NOMO-1 treated with DMSO at 0.1 percent for 48 hours (cell line): ENCODE measurements at regions not wholly inside any gene's neighbourhood (a gene's known extent, or its start where the extent isn't known, plus 50 kb on each side); places are given as distances from the start of the nearest gene placed in this dataset.
"Not testable (repeated sequence)": the region's sequence is repeated elsewhere in the genome, so short reads cannot be mapped to it uniquely, and the experiment has no call there.

Source experiments
- DNase-seq: peaks from one replicate; lab custom pipeline; 2025; ENCODE audit not compliant: unreplicated experiment; lab: John Stamatoyannopoulos, UW

DNA sequence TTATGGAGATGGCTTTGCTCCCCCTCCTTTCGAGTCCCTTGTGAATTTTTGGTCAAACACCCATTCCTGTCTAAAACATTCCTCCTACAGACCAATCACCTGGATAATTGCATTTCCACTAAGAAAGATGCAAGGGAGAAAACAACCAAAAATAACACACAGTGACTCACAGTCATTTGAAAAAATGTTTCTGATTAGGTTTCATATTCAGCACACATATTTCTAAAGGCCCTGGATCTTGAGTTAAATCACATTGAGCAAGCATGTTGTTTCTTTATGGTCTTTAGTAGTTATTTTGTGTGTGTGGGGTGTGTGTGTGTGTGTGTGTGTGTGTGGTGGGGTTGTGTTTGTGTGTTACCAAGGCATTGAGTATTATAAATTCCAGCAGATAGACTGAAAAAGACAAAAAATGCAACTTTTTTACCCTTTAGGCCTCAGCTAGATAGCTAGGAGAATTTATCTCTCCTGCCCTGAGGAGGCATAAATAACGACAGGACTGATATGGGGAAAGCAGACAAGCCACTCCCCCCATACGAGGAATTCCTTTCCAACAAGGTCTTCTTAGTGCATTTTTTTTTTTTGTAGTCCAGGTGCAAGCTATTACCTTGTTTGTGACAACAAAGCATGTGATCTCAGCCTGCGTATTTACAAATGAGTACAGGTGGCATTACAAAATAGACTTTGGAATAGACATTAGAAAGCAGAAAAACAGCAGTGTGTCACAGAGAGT lies 265.4 kb upstream of the ADGRL3 start:
- no peak for DNase-seq

DNA sequence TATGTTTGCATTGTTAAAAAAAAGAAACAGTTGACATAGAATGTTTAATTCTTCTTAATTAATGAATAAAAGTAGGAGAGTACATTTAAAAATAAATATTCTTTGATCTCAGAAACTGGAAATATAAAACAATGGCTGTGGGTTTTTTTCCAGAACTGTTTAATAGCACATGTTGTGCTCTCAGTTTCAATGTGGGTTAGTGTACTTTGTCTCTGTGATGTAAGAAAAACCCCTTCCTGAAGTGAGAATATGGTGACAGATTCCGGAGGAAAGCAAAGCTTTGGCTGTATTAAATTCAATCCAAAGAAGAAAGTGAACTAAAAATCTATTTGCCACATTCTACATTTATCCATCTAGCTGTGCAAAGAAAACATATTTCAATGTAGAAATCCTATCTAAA lies 261.9 kb upstream of the ADGRL3 start:
- no peak for DNase-seq

DNA sequence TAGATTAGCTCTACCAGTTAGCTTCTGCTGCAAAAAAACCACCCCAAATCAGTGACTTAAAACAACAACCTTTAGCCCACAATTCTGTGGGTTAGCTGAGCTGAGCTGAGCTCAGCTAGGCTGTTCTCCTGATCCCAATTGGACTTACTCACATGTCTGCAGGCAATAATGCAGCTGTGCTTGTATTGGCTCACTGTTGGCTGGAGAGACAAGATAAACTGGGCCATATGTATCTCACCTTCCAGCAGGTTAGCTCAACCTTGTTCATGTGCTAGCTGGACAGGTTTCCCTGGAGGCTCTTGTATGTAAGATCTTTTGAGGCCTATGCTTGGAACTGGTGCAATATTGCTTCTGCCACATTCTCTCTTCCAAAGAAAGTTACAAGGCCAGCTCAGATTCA lies 261.5 kb upstream of the ADGRL3 start:
- DNase-seq: no peak

DNA sequence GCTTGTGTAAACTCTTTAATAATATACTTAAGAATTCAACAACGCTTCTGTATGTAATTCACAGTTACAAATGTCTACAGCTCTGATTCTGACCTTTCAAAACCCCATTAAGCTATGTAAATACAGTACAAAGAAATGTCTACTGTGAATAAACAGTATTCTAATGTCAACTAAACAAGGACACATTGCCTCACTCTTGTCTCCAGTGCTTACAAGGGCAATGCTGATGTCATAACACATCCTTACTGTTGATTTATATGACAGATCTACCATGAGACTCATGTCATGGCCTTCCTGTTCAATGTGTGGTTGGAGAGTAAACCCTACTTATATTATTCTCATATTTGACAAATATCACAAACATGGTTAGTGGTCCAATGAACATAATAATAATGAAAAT lies 256.1 kb upstream of the ADGRL3 start:
- no peak for DNase-seq

DNA sequence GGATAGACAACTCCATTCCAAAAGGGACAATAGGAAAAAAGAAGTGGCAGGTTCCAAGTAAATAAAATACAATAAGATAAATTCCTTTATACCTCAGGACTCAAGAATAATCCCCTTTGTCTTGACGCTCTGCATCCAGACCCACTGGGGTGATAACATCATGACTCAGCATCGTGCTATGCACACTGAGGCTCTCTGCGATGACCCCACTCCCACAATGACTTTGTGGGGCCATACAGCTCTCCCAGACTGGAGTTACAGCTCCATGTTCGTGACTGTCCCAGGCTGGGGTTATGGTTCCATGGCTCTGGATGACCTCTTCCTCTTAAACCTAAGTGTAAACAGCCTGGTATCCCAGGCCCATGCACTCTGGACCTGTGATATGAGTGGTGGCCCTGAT lies 254.5 kb upstream of the ADGRL3 start:
- DNase-seq: no peak

DNA sequence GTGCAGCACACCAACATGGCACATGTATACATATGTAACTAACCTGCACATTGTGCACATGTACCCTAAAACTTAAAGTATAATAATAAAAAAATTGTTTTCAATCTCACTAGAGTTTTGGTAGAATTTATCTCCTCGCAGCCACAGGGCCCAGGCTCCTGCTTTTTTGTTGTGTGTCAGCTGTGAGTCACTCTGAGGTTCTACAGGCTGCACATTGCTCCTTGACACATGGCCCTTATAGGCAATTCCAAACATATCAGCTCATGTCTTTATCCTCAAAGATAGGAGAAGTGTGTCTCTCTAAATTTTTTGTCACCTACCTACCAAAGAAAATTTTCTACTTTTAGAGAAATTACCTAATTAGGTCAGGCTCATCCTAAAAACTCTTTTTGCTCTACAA lies 252.1 kb upstream of the ADGRL3 start:
- DNase-seq: no peak

DNA sequence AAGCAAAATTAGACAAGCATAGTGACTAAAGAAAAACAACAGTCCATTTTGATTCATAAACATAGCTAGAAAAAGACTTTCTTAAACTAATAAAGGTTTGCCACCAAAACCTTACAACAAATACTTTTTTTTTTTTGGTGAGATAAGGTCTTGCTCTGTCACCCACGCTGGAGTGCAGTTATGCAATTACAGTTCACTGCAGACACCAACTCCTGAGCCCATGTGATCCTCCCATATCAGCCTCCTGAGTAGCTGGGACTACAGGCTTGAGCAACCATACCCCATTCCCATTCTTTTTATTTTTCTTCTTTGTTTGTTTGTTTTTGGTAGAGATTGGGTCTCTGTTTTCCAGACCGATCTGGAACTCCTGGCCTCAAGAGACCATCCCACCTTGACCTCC lies 247.2 kb upstream of the ADGRL3 start:
- DNase-seq: no peak

DNA sequence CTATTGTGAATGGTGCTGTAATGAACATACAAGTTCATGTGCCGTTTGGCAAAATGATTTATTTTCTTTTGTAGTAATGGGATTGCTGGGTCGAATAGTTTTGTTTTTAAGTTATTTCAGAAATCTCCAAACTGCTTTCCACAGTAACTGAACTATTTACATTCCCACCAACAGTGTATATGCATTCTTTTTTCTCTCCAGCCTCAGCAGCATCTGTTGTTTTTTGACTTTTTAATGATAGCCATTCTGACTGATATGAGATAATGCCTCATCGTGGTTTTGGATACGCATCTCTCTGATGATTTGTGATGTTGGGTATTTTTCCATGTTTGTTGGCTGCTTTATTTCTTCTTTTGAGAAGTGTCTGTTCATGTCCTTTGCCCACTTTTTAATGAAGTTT lies 246.3 kb upstream of the ADGRL3 start:
- DNase-seq: no peak

DNA sequence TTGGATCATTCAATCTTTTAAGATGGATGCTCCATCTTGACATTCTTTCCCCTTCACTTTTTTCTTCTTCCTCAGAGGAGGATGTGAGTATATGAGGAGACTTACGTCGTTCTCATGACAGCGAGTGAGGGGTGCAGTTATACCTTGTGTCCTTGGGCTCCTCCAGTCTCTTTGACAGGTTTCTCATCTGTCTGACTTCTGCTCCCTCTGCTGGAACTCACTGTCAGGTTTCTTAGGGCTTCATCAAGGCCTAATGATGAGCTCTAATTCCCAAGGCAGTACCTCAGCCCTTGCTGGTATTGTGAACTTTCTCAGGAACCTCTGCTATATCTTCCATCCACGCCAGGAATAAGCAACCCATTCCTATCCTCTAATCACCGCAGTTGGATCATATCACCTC lies 237.8 kb upstream of the ADGRL3 start:
- DNase-seq: no peak

DNA sequence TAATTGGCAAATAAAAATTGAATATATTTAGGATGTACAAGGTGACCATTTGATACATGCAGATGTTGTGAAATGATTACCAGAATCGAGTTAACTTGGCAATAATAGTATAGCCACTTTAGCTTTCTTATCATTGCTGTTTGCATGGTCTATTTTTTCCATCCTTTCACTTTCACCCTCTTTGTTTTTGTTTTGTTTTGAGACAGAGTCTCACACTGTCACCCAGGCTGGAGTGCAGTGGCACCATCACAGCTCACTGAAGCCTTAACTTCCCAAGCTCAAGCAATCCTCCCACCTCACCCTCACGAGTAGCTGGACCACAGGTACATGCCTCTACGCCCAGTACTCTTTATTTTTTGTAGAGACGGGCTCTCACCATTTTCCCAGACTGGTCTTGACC lies 218.6 kb upstream of the ADGRL3 start:
- no peak for DNase-seq

DNA sequence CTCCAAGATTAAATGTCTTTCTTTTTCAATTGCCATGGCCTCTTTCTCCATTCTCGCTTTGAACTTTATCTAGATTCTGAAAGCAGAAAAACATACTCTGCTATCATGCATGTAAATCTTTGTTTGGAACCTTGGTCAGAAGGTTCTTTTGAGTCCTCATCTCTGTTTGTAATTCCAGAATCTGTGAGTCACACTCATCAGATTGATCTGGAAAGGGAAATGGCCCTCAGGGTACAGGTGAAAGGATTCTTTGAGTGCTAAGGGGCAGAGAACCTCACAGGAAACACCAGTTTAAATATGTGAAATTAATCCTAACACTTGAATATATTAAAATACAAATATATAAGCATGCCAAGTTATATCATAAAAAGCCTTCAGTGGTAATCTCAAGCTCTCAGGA lies 211.0 kb upstream of the ADGRL3 start:
- DNase-seq: no peak

DNA sequence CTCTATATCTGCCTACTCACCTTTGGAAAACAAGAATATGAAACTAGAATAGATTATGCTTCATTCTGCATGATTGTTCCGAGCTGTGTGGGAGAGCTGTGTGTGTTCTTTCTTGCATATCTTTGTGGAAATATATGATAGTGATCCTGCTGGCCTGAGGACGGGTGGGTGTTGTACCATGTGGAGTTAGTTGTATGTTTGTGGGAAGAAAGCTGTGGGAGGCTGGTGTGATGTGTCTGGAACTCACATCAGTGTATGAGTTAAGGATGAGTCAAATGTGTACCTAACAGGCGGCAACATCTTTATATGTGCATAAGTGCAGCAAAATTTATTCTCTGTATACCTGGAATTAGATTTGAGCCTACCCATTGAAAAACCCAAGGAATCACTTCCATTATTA lies 208.1 kb upstream of the ADGRL3 start:
- no peak for DNase-seq

DNA sequence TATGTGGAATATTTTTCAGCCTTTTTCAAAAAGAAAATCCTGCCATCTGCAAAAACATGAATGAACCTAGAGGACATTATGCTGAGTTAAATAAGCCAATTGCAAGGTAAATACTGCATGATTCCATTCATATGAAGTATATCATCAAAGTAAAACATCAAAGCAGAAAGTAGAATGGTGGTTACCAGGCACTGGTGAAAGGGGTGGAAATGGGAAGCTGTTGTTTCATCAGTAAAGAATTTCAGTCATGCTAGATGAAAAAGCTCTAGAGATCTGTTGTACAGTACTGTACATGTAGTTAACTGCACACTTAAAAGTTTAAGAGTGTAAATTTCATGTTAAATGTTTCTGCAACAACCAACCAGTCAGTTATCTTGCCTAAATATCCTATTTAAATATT lies 196.8 kb upstream of the ADGRL3 start:
- DNase-seq: no peak

DNA sequence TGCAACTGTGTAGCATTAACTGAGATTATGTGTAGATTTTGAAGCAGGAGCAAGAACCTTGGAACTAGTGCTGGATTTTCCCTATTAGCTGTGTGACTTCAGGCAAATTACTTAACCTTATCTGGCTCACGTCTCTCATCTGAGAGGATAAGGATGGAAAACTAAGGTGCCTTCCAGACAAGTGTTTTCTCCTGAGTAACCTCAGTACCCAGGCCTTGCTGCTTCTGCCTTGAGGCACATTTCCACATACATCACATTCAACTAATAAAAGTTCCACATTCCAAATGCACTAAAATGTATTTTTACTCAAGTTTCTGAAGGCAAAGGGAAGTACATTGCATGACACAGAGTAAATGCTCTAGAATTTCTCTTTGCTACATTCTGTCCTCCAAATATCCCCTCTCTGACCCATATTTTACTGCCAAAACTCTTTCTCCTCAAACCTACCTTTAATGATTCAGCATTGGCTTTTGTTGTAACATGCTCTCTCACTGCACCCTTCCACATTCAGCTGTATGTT lies 195.4 kb upstream of the ADGRL3 start:
- no peak for DNase-seq

DNA sequence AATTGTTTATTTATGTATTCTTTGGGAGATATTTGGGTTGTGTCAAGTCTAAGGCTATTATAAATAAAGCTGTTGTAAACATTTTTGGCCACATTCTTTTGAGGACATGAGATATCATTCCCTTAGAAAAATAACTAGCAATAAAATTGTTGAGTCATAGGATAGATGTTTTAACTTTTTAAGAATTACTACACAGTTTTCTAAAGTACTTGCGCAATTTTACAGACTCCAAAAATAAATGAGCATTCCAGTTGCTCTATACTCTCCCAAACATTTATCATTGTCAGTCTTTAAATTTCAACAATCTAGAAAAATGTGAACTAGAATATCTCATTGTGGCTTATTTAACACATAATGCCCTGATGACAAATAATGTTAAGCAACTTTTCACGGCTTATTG lies 189.1 kb upstream of the ADGRL3 start:
- DNase-seq: no peak

DNA sequence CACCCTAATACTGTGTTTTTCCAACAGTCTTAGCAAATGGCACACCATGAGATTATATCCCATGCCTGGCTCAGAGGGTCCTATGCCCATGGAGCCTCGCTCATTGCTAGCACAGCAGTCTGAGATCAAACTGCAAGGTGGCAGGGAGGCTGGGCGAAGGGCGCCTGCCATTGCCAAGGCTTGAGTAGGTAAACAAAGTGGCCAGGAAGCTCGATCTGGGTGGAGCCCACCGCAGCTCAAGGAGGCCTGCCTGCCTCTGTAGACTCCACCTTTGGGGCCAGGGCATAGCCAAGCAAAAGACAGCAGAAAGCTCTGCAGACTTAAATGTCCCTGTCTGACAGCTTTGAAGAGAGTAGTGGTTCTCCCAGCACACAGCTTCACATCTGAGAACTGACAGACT lies 188.2 kb upstream of the ADGRL3 start:
- not testable (repeated sequence) for DNase-seq

DNA sequence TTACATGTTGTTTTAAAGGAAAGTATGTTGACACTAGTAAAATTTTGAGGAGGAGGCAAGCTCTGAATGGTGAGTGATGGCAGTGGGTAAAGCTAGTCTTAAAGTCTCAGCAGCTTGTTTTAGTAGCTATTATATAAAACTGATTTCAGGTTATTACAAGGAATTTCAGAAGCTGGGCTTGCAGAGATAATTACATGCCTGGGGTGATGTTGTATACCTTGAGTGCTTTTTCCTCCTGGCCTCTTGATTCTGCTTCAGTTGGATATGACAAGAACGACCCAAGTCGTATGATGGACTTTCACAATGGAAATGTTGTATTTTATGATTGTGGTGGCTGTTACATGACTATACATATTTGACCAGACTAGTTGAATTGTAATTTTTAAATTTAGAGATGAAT lies 175.5 kb upstream of the ADGRL3 start:
- DNase-seq: no peak

DNA sequence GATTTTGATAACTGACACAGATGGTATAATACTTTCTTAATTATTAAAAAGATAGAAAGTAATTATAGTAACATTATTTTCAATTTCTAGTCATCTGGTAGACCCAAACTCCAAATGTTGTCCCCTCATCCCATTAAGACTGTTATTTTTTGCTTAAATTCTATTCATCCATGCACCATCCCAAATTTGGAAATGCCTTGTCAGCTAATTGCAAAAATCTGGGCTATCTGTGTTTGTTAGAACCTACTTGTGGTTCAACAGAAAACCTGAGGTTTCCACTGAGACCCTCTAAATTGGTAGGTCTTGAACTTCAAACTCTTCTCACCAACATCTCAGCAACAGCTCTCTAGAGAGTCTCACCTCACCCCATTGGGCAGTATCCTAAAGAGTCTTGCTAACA lies 172.2 kb upstream of the ADGRL3 start:
- no peak for DNase-seq

DNA sequence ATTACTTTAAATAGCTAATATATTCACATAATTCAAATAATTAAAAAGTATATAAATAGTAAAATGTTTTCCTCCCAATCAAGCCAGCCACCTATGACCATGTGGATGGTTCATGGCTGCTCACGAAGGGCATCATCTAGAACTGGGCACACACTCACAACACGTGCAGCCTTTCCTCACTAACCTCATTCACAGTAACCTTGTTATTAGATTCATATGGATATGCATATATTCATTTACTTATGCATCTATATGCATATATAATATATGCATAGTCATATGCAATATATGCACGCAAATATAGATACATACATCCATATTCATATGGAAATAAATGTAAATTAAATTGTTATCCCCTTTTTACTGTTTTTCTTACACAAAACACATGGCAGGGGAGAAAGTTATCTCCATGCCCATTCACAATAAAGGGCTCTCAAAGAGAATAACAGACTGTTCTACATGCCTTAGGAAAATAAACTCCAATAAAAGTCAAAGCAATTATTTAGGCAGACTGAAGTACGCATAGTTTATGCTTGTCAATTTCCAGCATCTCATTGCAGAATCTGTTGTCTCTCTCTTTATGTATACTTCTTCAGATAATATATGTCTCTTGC lies 163.9 kb upstream of the ADGRL3 start:
- DNase-seq: no peak

DNA sequence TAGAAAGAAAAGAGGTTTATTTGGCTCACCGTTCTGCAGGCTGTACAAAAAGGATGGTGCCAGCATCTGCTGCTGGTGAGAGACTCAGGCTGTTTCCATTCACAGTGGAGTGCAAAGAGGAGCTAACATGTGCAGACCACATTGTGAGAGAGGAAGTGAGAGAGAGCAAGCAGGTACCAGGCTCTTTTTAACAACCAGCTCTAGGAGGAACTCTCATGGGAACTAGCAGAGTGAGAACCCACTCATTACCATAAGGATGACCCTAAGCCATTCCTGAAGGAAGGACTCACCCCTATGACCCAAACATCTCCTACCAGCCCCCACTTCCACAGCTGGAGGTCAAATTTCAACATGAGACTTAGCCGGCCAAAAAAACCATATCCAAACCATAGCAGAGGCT lies 158.6 kb upstream of the ADGRL3 start:
- DNase-seq: peak; percentile 1

DNA sequence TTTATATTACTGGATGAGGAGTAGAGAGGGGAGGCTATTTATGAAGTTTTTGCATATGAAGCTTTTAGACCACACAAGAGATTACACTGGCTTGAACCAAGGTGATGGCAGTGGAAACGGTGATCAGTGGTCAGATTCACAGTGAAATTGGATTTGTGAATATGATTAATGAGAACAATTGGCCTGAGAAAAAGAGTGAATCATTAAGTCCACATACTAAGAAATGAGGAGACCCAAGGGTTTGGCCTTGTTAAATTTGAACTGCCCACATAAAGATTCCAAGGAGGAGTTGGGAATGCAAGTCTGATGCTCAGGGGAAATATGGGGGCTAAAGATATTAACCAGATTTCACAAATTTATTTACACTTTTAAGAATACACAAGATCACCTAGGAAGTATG lies 155.3 kb upstream of the ADGRL3 start:
- no peak for DNase-seq

DNA sequence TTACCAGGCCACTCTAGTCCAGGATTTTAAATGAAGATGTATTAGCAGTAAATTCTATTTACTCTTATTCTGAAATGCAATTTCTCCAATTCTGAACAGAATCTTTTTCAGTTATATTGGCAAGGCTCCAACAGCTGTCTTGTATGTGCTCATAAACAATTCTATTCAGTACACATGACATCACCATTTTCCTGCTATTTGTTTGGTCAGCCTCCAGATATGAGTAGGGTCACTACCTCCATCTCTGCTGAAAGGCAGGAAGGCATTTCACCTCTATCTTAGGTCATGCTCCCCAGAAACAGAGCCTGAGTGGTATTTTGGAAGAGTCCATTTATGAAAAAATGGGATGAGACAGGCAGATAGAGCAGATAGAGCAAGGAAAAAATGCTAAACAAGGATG lies 151.1 kb upstream of the ADGRL3 start:
- DNase-seq: no peak

DNA sequence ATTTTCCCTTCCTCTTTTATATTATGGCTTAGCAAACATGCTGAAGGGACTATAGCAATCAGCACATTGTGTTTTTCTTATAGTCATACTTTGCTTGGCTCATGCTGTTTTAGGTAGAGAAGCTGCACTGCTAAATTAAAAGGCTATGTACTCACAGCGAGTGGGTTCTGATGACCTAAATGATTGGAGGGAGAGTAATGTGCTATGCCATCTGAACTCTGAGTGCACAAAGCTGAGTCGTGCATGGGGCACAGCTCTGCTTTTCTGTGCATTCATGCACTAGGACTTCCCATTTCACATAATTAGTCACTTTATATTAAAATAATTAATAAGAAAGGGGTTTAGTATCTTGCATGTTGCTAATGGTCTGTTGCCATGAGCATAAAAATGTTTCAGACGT lies 132.7 kb upstream of the ADGRL3 start:
- DNase-seq: no peak
